ENCODE measurements at regions not wholly inside any gene's neighbourhood (a gene's known extent, or its start where the extent isn't known, plus 50 kb on each side); places are given as distances from the start of the nearest gene placed in this dataset.

GRCh38 chr2:123481406-123481805 lies 543.7 kb upstream of the CNTNAP5 start:
- H3K27me3 ChIP-seq: no peaks in the 10 kb centered on the region
- H3K27ac ChIP-seq: no peak overlapping the region
- intact Hi-C loops (cut with DNase I): no loop called here
- no peaks in the 10 kb centered on the region for H3K36me3 ChIP-seq
- no peaks in the 10 kb centered on the region for H3K9me3 ChIP-seq
- ATAC-seq: no peak
- peak in 1 of 4 donors; percentile 28 for DNase-seq
- H3K4me1 ChIP-seq: no peaks in the 10 kb centered on the region
- TF ChIP-seq, protein P1, sequence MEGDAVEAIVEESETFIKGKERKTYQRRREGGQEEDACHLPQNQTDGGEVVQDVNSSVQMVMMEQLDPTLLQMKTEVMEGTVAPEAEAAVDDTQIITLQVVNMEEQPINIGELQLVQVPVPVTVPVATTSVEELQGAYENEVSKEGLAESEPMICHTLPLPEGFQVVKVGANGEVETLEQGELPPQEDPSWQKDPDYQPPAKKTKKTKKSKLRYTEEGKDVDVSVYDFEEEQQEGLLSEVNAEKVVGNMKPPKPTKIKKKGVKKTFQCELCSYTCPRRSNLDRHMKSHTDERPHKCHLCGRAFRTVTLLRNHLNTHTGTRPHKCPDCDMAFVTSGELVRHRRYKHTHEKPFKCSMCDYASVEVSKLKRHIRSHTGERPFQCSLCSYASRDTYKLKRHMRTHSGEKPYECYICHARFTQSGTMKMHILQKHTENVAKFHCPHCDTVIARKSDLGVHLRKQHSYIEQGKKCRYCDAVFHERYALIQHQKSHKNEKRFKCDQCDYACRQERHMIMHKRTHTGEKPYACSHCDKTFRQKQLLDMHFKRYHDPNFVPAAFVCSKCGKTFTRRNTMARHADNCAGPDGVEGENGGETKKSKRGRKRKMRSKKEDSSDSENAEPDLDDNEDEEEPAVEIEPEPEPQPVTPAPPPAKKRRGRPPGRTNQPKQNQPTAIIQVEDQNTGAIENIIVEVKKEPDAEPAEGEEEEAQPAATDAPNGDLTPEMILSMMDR (IDR thresholded peaks at IDR 0.05): no peak
- no peak overlapping the region for H3K4me3 ChIP-seq

- Histone ChIP-seq H3K4me1 (no peaks in the 10 kb centered on the region), H3K4me3 (no peak overlapping the region), H3K36me3 (no peaks in the 10 kb centered on the region), H3K27me3 (no peaks in the 10 kb centered on the region), H3K27ac (no peak overlapping the region), H3K9me3 (peaks cover 0 to 4% of the 10 kb centered on the region in 2 donors)
- intact Hi-C loops (cut with DNase I): no loop called here
- DNase-seq: no peak
- TF ChIP-seq, protein P1 (IDR thresholded peaks at IDR 0.05): no peak
- ATAC-seq: no peak
These were observed 540.0 kb upstream of the CNTNAP5 start for GRCh38 chr2:123485056-123485455.

- TF ChIP-seq, protein P1 (IDR thresholded peaks at IDR 0.05): no peak
- Histone ChIP-seq H3K36me3 (no peaks in the 10 kb centered on the region), H3K27ac (no peak overlapping the region), H3K4me3 (no peak overlapping the region), H3K4me1 (no peaks in the 10 kb centered on the region), H3K9me3 (peaks cover 0 to 7% of the 10 kb centered on the region in 2 donors), H3K27me3 (no peaks in the 10 kb centered on the region)
- ATAC-seq (no peak), DNase-seq (no peak)
- intact Hi-C loops (cut with DNase I): no loop called here
These were observed 531.4 kb upstream of the CNTNAP5 start for GRCh38 chr2:123493687-123494086.

GRCh38 chr2:123495241-123495640 lies 529.8 kb upstream of the CNTNAP5 start:
- no peak overlapping the region for H3K27ac ChIP-seq
- ATAC-seq: no peak
- intact Hi-C loops (cut with DNase I): no loop called here

GRCh38 chr2:123500346-123500745 lies 524.7 kb upstream of the CNTNAP5 start:
- H3K4me3 ChIP-seq: no peak overlapping the region
- ATAC-seq: no peak

More at GRCh38 chr2:123495241-123495640, 529.8 kb upstream of the CNTNAP5 start:
- Histone ChIP-seq H3K4me1 (no peaks in the 10 kb centered on the region), H3K36me3 (no peaks in the 10 kb centered on the region), H3K27me3 (no peaks in the 10 kb centered on the region), H3K9me3 (peaks cover 0 to 9% of the 10 kb centered on the region in 2 donors), H3K4me3 (no peak overlapping the region)
- TF ChIP-seq, protein P1 (IDR thresholded peaks at IDR 0.05): no peak
- no peak for DNase-seq

More at GRCh38 chr2:123500346-123500745, 524.7 kb upstream of the CNTNAP5 start:
- DNase-seq: no peak
- Histone ChIP-seq H3K4me1 (no peaks in the 10 kb centered on the region), H3K36me3 (no peaks in the 10 kb centered on the region), H3K27ac (no peak overlapping the region), H3K27me3 (no peaks in the 10 kb centered on the region), H3K9me3 (peaks cover 0 to 10% of the 10 kb centered on the region in 2 donors)
- TF ChIP-seq, protein P1 (IDR thresholded peaks at IDR 0.05): no peak
- intact Hi-C loops (cut with DNase I): no loop called here

Data from left lung (tissue), 4 donors.